HUES6 (cell line): ENCODE measurements at regions not wholly inside any gene's neighbourhood (a gene's known extent, or its start where the extent isn't known, plus 50 kb on each side); places are given as distances from the start of the nearest gene placed in this dataset.

ENCODE experiments used
- H3K27ac ChIP-seq: 2 replicates; pipeline ENCODE4 v1.7.0; 2013; ENCODE audit warnings: low read depth, mild to moderate bottlenecking, low read length, inconsistent platforms
- H3K27me3 ChIP-seq: 2 replicates; pipeline ENCODE4 v1.6.1; 2013; ENCODE audit warnings: low read length; ENCODE audit not compliant: control insufficient read depth, insufficient read depth
- H3K36me3 ChIP-seq: 2 replicates; pipeline ENCODE4 v1.6.1; 2013; ENCODE audit warnings: low read length; ENCODE audit not compliant: control insufficient read depth, insufficient read depth
- H3K4me1 ChIP-seq: 2 replicates; pipeline ENCODE4 v1.6.1; 2013; ENCODE audit warnings: low read length; ENCODE audit not compliant: control insufficient read depth, insufficient read depth
- H3K4me3 ChIP-seq: 2 replicates; pipeline ENCODE4 v1.5.1; 2013; ENCODE audit warnings: low read depth, low read length
- H3K9ac ChIP-seq: one replicate; pipeline ENCODE4 v1.6.1; 2013; ENCODE audit warnings: mild to moderate bottlenecking, low read length
- H3K9me3 ChIP-seq: 2 replicates; pipeline ENCODE4 v1.6.1; 2013; ENCODE audit warnings: low read depth, low read length; ENCODE audit not compliant: control insufficient read depth, insufficient read depth

DNA sequence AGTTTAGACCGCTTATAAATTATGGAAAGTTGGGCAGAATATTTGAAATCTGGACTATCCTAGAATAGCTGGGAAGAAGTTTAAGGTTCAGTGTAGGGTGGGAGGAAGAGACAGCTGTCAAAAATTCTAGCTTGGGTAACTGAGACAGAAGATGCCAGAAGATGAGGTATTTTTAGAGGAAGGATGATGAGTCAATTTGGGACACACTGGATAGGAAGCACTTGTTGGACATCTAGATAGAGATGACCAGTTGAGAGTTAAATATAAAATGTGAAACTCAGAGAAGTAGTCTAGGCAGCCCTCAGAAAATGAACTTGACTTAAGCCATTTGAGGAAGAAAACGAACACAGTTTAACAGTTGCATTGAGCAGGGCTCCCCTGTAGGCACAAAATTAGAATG lies 137.9 kb upstream of the MAP9 start:
- H3K9me3 ChIP-seq: no peaks in the 10 kb centered on the region
- no peak overlapping the region for H3K27ac ChIP-seq
- no peak overlapping the region for H3K4me3 ChIP-seq
- no peaks in the 10 kb centered on the region for H3K27me3 ChIP-seq
- H3K4me1 ChIP-seq: no peaks in the 10 kb centered on the region
- H3K9ac ChIP-seq: no peak overlapping the region
- H3K36me3 ChIP-seq: no peaks in the 10 kb centered on the region

DNA sequence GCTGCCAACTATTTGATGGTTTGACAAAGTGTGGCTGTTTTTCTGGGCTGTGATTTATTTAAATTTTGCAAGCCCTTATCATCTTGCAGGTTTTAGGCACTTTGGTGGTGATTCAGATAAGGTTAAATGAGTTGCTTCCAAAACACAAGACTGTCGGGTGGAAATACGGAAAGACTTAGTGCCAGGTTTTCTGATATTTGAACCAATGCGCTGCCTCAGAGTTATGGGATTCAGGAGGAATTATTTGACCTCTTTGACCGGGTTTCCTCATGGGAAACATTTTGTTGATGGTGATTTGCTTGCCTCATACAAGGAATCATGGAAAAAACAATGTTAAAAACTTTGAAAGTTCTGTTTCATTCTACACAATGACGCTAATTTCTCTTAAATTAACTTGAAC lies 136.1 kb upstream of the MAP9 start:
- Histone ChIP-seq H3K36me3 (no peaks in the 10 kb centered on the region), H3K4me3 (no peak overlapping the region), H3K4me1 (no peaks in the 10 kb centered on the region), H3K9ac (no peak overlapping the region), H3K27me3 (no peaks in the 10 kb centered on the region), H3K9me3 (no peaks in the 10 kb centered on the region), H3K27ac (no peak overlapping the region)

DNA sequence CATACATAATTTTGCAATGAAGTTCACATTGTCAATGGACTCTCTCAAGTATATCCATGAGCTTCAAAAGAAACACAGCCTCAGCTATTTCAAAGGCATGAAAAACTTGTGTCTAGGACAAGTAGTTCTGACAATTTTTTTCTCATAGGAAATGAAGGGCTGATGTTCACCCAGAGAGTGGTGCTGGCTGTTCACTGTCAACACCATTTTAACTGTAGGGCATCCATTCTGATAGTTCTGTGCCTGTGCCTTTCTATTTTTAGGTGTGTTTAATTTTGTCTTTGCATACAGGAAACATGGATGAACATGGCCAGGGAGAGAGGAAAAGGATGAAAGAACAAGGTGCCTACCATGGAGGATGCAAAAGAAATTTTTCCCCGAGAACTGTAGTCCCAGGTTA lies 135.3 kb upstream of the MAP9 start:
- Histone ChIP-seq H3K9me3 (no peaks in the 10 kb centered on the region), H3K4me1 (no peaks in the 10 kb centered on the region), H3K27ac (no peak overlapping the region), H3K9ac (no peak overlapping the region), H3K27me3 (no peaks in the 10 kb centered on the region), H3K36me3 (no peaks in the 10 kb centered on the region), H3K4me3 (no peak overlapping the region)

DNA sequence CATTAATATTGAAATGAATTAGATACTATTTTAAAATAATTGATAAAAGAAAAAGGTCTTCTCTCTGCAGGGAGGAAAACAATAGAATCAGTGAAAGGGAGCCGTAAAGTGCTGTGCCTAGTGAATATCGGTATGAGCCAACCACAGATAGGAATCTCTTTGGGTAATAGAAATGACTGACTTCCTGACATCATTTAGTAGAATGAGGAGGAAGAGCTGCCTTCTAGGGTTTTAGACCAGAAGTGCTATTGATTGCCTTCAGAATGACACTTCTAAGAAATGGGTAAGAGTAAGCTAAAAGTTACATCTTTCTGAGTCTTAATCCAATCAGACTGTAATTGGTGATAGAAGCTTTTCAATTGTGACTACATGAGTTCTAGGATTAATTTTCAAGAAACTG lies 134.0 kb upstream of the MAP9 start:
- Histone ChIP-seq H3K27me3 (no peaks in the 10 kb centered on the region), H3K27ac (no peak overlapping the region), H3K9ac (no peak overlapping the region), H3K9me3 (no peaks in the 10 kb centered on the region), H3K4me1 (peaks cover 6% of the 10 kb centered on the region; the same call in 1 of the 2 replicates), H3K36me3 (no peaks in the 10 kb centered on the region), H3K4me3 (no peak overlapping the region)

DNA sequence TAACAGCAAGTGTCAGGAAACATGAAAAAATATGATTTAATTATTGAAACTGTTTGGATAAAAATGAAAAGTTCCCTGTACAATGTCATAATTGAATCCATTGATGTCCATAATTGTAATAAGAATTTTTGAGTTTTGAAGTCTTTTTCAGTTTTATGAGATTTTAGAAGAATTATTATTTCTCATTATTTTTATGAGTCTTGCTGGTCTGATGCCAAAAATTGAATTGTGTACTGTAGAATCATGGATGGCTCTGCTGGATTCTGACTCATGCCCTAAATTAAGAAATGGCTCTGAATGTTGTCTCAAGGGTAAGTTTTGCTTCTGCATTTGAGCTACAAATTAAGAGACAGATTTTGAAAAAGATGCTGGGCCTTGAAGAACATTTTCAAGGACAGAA lies 132.8 kb upstream of the MAP9 start:
- Histone ChIP-seq H3K27me3 (no peaks in the 10 kb centered on the region), H3K36me3 (no peaks in the 10 kb centered on the region), H3K4me3 (no peak overlapping the region), H3K4me1 (peaks cover 7% of the 10 kb centered on the region; the same call in 1 of the 2 replicates), H3K27ac (no peak overlapping the region), H3K9ac (no peak overlapping the region), H3K9me3 (no peaks in the 10 kb centered on the region)

DNA sequence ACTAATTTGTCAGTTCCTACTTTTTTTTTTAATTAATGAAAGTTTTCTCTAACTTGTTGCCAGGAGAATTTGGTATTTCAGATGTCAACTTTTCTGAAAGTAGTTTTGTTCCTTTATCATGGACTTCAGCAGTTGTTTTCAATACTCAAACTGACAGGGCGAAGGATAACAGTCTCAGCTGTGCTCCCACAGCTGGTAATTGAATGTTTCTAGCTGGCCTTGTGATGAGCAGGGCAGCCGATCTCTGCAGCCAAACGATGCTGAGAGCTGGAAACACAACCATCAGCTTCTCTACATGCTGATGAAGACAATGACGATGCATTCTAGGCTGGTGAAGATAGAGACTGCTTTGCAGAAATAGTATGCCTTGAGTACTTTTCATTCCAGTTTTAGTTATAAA lies 130.0 kb upstream of the MAP9 start:
- H3K36me3 ChIP-seq: no peaks in the 10 kb centered on the region
- H3K9me3 ChIP-seq: no peaks in the 10 kb centered on the region
- no peak overlapping the region for H3K4me3 ChIP-seq
- no peaks in the 10 kb centered on the region for H3K27me3 ChIP-seq
- H3K4me1 ChIP-seq: peaks cover 7% of the 10 kb centered on the region; the same call in 1 of the 2 replicates
- H3K27ac ChIP-seq: no peak overlapping the region
- no peak overlapping the region for H3K9ac ChIP-seq

DNA sequence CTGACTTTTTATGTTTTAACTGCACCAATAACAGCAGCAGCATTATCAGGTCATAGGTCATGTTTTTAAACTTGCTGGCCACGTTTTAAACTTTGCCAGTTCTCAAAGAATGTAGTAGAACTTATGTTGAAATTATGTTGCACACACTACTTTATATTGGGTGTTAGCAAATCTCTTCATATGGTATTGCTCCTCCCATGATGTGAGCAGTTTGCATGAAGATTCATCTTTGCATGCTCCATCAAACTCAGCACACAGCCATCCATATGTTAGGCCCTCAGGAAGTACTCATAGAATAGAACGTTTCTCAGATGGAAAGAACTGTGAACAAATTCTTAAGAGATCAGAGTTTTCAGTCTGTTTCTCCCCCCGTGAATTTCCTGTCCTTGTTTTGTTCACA lies 128.6 kb upstream of the MAP9 start:
- Histone ChIP-seq H3K27me3 (no peaks in the 10 kb centered on the region), H3K4me1 (peaks cover 7% of the 10 kb centered on the region; the same call in 1 of the 2 replicates), H3K27ac (no peak overlapping the region), H3K9me3 (no peaks in the 10 kb centered on the region), H3K9ac (no peak overlapping the region), H3K36me3 (no peaks in the 10 kb centered on the region), H3K4me3 (no peak overlapping the region)

DNA sequence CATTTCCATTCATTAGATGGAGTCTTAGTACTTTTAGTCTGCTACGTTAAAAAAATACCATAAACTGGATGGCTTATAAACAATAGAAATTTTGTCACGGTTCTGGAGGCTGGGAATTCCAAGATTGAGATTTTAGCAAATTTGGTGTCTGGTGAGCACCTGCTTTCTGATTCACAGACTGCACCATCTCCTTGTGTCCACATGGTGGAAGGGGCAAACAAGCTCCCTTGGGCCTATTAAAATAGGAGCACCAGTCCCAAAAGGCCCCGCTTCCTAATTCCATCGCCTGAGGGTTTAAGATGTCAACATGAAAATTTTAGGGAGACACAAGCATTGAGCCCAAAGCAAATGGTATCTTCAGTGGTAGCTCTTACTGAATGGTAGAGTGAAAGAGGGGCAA lies 120.5 kb upstream of the MAP9 start:
- H3K9me3 ChIP-seq: no peaks in the 10 kb centered on the region

DNA sequence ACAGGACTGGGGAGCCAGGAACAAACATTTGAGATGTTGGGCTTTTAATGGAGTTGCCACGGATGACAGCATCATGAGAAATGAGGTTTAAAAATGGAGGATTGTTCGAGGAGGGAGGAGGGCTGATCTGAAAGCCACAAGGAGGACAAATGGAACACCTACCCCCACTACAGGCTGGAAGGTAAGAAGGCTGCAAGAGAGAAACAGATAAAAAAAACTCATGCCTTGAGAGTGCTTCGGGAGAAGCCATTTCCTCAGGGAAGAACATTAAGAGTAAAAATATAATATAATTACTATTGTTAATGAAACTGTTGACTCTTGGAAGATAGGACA lies 119.5 kb upstream of the MAP9 start:
- Histone ChIP-seq H3K9ac (no peak overlapping the region), H3K27ac (no peak overlapping the region), H3K4me3 (no peak overlapping the region), H3K4me1 (no peaks in the 10 kb centered on the region), H3K9me3 (no peaks in the 10 kb centered on the region), H3K36me3 (no peaks in the 10 kb centered on the region), H3K27me3 (no peaks in the 10 kb centered on the region)

More for the DNA sequence above, 120.5 kb upstream of the MAP9 start:
- H3K9ac ChIP-seq: no peak overlapping the region
- no peaks in the 10 kb centered on the region for H3K36me3 ChIP-seq
- H3K27me3 ChIP-seq: no peaks in the 10 kb centered on the region
- no peak overlapping the region for H3K4me3 ChIP-seq
- H3K27ac ChIP-seq: no peak overlapping the region
- no peaks in the 10 kb centered on the region for H3K4me1 ChIP-seq

DNA sequence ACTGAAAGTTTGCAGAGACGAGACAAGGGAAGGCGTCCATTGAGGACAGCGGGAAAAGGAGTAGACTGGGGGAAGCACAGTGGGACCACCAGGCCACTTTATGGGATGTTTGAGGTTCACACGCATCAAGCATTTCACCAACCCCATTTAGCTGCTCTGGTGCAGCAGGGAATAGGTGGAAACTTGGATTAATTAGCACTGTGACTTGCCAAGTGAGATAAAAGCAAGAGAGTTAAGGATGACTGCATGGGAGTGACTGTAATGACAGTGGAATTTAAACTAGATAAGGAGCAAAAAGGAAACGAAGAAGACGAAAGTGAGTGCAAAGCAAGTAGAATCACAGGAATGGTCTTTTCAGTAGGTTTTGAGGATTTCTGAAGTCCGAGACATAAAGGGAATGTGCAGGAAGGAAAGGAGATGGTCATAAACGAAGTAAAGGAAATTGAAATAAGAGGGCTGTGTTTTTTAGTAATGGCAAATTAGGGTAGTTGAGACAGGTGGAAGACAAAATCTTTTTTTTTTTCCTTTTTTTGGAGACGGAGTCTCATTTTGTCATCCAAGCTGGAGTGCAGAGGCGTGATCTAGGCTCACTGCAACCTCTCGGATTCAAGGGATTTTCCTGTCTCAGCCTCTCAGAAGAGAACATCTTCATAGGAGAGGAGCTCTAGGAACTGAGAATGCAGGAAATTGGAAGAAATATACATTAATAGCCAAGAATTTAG lies 119.0 kb upstream of the MAP9 start:
- H3K9ac ChIP-seq: no peak overlapping the region
- H3K4me1 ChIP-seq: no peaks in the 10 kb centered on the region
- no peak overlapping the region; the same call in 1 of the 2 replicates for H3K4me3 ChIP-seq
- H3K27ac ChIP-seq: no peak overlapping the region
- H3K36me3 ChIP-seq: no peaks in the 10 kb centered on the region
- H3K9me3 ChIP-seq: no peaks in the 10 kb centered on the region
- H3K27me3 ChIP-seq: no peaks in the 10 kb centered on the region

DNA sequence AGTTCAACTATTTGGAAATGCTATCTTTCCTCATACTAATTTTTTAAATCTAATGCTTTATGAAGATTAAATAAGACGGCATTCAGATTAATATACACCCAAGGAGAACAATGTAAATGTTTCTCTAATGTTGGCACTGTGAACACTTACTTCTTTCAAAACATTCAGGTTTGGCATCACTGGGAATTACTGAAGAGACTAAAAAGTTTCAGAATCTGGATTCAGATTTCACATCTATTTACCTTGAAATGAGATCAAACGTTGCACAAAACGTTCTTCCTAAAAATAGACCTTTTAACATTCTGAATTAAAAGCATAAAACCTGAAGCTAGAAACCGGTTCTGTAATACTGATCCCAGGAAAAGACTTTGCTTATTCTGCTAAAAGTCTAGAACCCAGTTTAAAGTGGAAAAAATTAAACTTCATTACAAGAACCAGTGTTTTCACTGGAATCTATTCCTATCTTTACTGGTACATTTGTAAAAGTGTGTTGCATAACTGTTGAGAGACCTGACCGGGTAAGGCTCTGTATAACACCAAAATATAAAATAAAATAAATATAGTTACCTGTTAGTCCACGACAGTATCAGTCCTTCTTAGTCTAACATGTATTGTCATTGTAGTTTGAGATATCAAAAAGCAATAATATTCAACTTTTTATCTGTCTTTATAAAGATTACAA lies 117.4 kb upstream of the MAP9 start:
- Histone ChIP-seq H3K9ac (no peak overlapping the region), H3K4me1 (no peaks in the 10 kb centered on the region), H3K9me3 (no peaks in the 10 kb centered on the region), H3K27me3 (peaks cover 3% of the 10 kb centered on the region; the same call in 1 of the 2 replicates), H3K27ac (no peak overlapping the region), H3K4me3 (no peak overlapping the region), H3K36me3 (no peaks in the 10 kb centered on the region)
